T-cell (primary cell): ENCODE measurements at regions not wholly inside any gene's neighbourhood (a gene's known extent, or its start where the extent isn't known, plus 50 kb on each side); places are given as distances from the start of the nearest gene placed in this dataset.

Experiments used
- ATAC-seq, 4 experiments: fragments of 200-7000 bp in 3 of 4; fragments of 150-1000 bp in 1 of 4; cut with Tn5 transposase; replicated peaks in 1 of 4; 1 replicate in 3 of 4; 2 replicates in 1 of 4; pipeline ENCODE4 v1.10.0; 2021; ENCODE audit warnings: moderate library complexity in 3 of 4, mild to moderate bottlenecking in 2 of 4, moderate number of reproducible peaks in 1 of 4
- CTCF ChIA-PET, 2 donors: fragments of 300-600 bp; sonication (Branson Sonifier 250); formaldehyde crosslinking; loops; one replicate each; lab custom pipeline; 2022; ENCODE audit warnings: antibody characterized with exemption in 2 of 2; lab: Charles Lee
- POLR2A ChIA-PET, 2 donors: fragments of 300-600 bp; sonication (Branson Sonifier 250); formaldehyde crosslinking; loops; one replicate each; lab custom pipeline; 2022; ENCODE audit warnings: antibody characterized with exemption in 2 of 2; lab: Charles Lee
- DNase-seq, 35 experiments: peaks; one replicate each; pipeline versions ENCODE4 v3.0.0 to v3.0.0-alpha.2; 2013 to 2023
- H3K27ac ChIP-seq: one replicate; pipeline ENCODE4 v1.5.1; 2013; ENCODE audit warnings: low read length
- H3K27me3 ChIP-seq, 2 experiments: replicated peaks in 1 of 2; 1 replicate in 1 of 2; 2 replicates in 1 of 2; pipeline versions ENCODE4 v1.6.1 to v1.7.0; 2013; ENCODE audit warnings: low read length in 1 of 2, mixed read lengths in 1 of 2; ENCODE audit not compliant: control insufficient read depth in 2 of 2, insufficient read depth in 2 of 2; ENCODE audit errors: extremely low read depth in 1 of 2
- H3K36me3 ChIP-seq, 2 donors: 1 replicate in 1 of 2; 2 replicates in 1 of 2; pipeline versions ENCODE4 v1.6.1 to v1.7.0; 2013; ENCODE audit warnings: low read length in 1 of 2; ENCODE audit not compliant: control insufficient read depth in 2 of 2, insufficient read depth in 1 of 2; ENCODE audit errors: extremely low read depth in 1 of 2
- H3K4me1 ChIP-seq, 2 experiments: 1 replicate in 1 of 2; 2 replicates in 1 of 2; pipeline versions ENCODE4 v1.6.1 to v1.7.0; 2013; ENCODE audit warnings: low read length in 2 of 2, mixed read lengths in 1 of 2; ENCODE audit not compliant: insufficient read depth in 2 of 2, control insufficient read depth in 1 of 2; ENCODE audit errors: extremely low read depth in 1 of 2
- H3K4me3 ChIP-seq, 2 donors: 1 replicate in 1 of 2; 2 replicates in 1 of 2; pipeline versions ENCODE4 v1.5.1 to v1.7.0; 2013; ENCODE audit warnings: mild to moderate bottlenecking in 2 of 2, low read length in 1 of 2, moderate library complexity in 1 of 2; ENCODE audit not compliant: control insufficient read depth in 1 of 2; ENCODE audit errors: extremely low read depth in 1 of 2
- H3K9me3 ChIP-seq: 2 replicates; pipeline ENCODE4 v1.7.0; 2013
- H3K27ac Mint-ChIP-seq, 2 donors: one replicate each; pipeline ENCODE4 v1.8.0; 2020 to 2021; ENCODE audit warnings: mild to moderate bottlenecking in 2 of 2, mixed read lengths in 2 of 2
- H3K27me3 Mint-ChIP-seq, 2 donors: one replicate each; pipeline ENCODE4 v1.8.0; 2021 to 2022; ENCODE audit warnings: mixed read lengths in 2 of 2
- H3K36me3 Mint-ChIP-seq: one replicate; pipeline ENCODE4 v1.8.0; 2021; ENCODE audit warnings: mixed read lengths
- H3K4me1 Mint-ChIP-seq, 3 donors: one replicate each; pipeline ENCODE4 v1.8.0; 2020 to 2022; ENCODE audit warnings: mixed read lengths in 3 of 3, mild to moderate bottlenecking in 1 of 3
- H3K4me3 Mint-ChIP-seq, 3 donors: one replicate each; pipeline ENCODE4 v1.8.0; 2020 to 2022; ENCODE audit warnings: mild to moderate bottlenecking in 3 of 3, mixed read lengths in 3 of 3, moderate library complexity in 3 of 3
- H3K9me3 Mint-ChIP-seq, 3 donors: one replicate each; pipeline ENCODE4 v1.8.0; 2020 to 2022; ENCODE audit warnings: mixed read lengths in 3 of 3
- WGBS: methylation state at CpG from one replicate; pipeline ENCODE4 v1.1.5; 2013; ENCODE audit warnings: missing lambda C conversion rate; ENCODE audit not compliant: insufficient coverage; 5-methylcytosine and 5-hydroxymethylcytosine counted together

- H3K4me3 Mint-ChIP-seq: no peak overlapping the region
- ChIA-PET CTCF (no interaction called here), POLR2A (no interaction called here)
- ATAC-seq (no peak), DNase-seq (no peak)
- peaks cover 3 to 12% (median 4%) of the 10 kb centered on the region in 3 donors for H3K9me3 Mint-ChIP-seq
- no peaks in the 10 kb centered on the region for H3K36me3 Mint-ChIP-seq
- H3K27ac Mint-ChIP-seq: no peak overlapping the region
- Histone ChIP-seq H3K27ac (no peak overlapping the region), H3K27me3 (no peaks in the 10 kb centered on the region), H3K4me3 (no peak overlapping the region), H3K4me1 (no peaks in the 10 kb centered on the region), H3K9me3 (no peaks in the 10 kb centered on the region), H3K36me3 (no peaks in the 10 kb centered on the region)
- no peaks in the 10 kb centered on the region for H3K4me1 Mint-ChIP-seq
- no CpG with 5 or more reads among the region's 3 CpGs for WGBS
- H3K27me3 Mint-ChIP-seq: no peaks in the 10 kb centered on the region
Measured at GRCh38 chr3:146881966-146882760, 277.0 kb upstream of the PLSCR5 start.

DNA sequence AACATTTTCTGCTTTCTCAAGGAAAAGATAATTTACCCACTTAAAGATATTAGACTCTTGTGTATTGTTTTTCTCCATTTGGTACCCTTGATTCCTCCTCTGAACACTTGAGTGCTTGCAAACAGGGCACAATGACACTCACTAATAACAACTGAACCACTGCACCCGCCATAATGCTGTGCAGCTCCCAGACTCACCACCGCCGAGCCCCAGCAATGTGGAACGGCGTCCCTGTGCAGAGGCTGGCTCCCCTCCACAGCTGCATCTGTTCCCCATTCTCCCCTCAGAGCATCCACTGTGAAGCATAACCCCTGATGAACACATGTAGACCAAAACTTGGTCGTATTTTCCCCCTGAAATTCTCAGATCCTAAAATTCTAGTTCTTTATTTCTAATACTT is 276.2 kb upstream of the PLSCR5 start:
- no peak overlapping the region for H3K4me3 ChIP-seq
- no peaks in the 10 kb centered on the region for H3K27me3 ChIP-seq
- no peak overlapping the region for H3K27ac ChIP-seq
- H3K4me1 ChIP-seq: no peaks in the 10 kb centered on the region
- Mint-ChIP-seq H3K27me3 (no peaks in the 10 kb centered on the region), H3K9me3 (peaks cover 2 to 12% (median 3%) of the 10 kb centered on the region in 3 donors), H3K36me3 (no peaks in the 10 kb centered on the region), H3K4me1 (no peaks in the 10 kb centered on the region), H3K27ac (no peak overlapping the region), H3K4me3 (no peak overlapping the region)
- CTCF ChIA-PET: no interaction called here
- POLR2A ChIA-PET: no interaction called here
- no peaks in the 10 kb centered on the region for H3K9me3 ChIP-seq
- no peaks in the 10 kb centered on the region for H3K36me3 ChIP-seq
- WGBS: 78% methylated on average over 6 of the region's 6 CpGs
- no peak for DNase-seq
- no peak for ATAC-seq

GRCh38 chr3:146873748-146874147 is 268.6 kb upstream of the PLSCR5 start:
- Mint-ChIP-seq H3K36me3 (no peaks in the 10 kb centered on the region), H3K27me3 (no peaks in the 10 kb centered on the region), H3K9me3 (peaks cover 18 to 36% (median 35%) of the 10 kb centered on the region in 3 donors), H3K4me1 (no peaks in the 10 kb centered on the region), H3K27ac (no peak overlapping the region), H3K4me3 (no peak overlapping the region)
- Histone ChIP-seq H3K4me3 (no peak overlapping the region), H3K27ac (no peak overlapping the region), H3K4me1 (no peaks in the 10 kb centered on the region), H3K36me3 (no peaks in the 10 kb centered on the region), H3K9me3 (peaks cover 2% of the 10 kb centered on the region), H3K27me3 (no peaks in the 10 kb centered on the region)
- POLR2A ChIA-PET: no interaction called here
- CTCF ChIA-PET: no interaction called here
- DNase-seq: no peak
- no peak for ATAC-seq

- Mint-ChIP-seq H3K27ac (no peak overlapping the region), H3K4me3 (no peak overlapping the region), H3K4me1 (no peaks in the 10 kb centered on the region), H3K36me3 (no peaks in the 10 kb centered on the region), H3K27me3 (no peaks in the 10 kb centered on the region), H3K9me3 (peaks cover 0 to 11% (median 8%) of the 10 kb centered on the region in 3 donors)
- Histone ChIP-seq H3K27me3 (no peaks in the 10 kb centered on the region), H3K36me3 (no peaks in the 10 kb centered on the region), H3K27ac (no peak overlapping the region), H3K4me3 (no peak overlapping the region), H3K9me3 (peaks cover 2% of the 10 kb centered on the region), H3K4me1 (no peaks in the 10 kb centered on the region)
- ATAC-seq: no peak
- DNase-seq: no peak
- 76% methylated on average over 3 of the region's 7 CpGs for WGBS
- CTCF ChIA-PET: no interaction called here
- POLR2A ChIA-PET: interaction anchor here in 1 of 2 donors (0.7 kb wide), 1 partner anchor 257 kb away, joined by 3 read pairs; no protein-coding TSS in a partner anchor
Measured at GRCh38 chr3:146865175-146865755, 260.1 kb upstream of the PLSCR5 start.

DNA sequence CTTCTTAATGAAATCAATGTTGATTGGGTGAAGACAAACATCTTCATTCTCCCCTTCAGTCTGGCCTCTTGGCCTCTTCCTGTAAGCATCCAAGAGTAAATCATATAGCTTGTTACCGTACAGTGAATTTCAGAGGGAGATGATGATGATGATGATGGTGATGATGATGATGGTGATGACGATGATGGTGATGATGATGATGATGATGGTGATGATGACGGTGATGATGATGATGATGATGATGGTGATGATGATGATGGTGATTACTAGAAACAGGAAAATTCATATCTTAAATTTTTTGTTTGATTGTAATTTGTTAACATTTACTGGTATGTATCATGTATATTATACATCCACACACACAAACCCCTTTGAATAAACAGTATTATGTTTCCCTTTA is 256.1 kb upstream of the PLSCR5 start:
- Mint-ChIP-seq H3K27ac (no peak overlapping the region), H3K4me1 (no peaks in the 10 kb centered on the region), H3K4me3 (no peak overlapping the region), H3K27me3 (no peaks in the 10 kb centered on the region), H3K36me3 (no peaks in the 10 kb centered on the region), H3K9me3 (peaks cover 5 to 9% (median 7%) of the 10 kb centered on the region in 3 donors)
- Histone ChIP-seq H3K9me3 (no peaks in the 10 kb centered on the region), H3K4me3 (no peak overlapping the region), H3K4me1 (no peaks in the 10 kb centered on the region), H3K27me3 (no peaks in the 10 kb centered on the region), H3K27ac (no peak overlapping the region), H3K36me3 (no peaks in the 10 kb centered on the region)
- DNase-seq (no peak), ATAC-seq (no peak)
- CTCF ChIA-PET: no interaction called here
- POLR2A ChIA-PET: no interaction called here
- 100% methylated on average over 2 of the region's 3 CpGs for WGBS

DNA sequence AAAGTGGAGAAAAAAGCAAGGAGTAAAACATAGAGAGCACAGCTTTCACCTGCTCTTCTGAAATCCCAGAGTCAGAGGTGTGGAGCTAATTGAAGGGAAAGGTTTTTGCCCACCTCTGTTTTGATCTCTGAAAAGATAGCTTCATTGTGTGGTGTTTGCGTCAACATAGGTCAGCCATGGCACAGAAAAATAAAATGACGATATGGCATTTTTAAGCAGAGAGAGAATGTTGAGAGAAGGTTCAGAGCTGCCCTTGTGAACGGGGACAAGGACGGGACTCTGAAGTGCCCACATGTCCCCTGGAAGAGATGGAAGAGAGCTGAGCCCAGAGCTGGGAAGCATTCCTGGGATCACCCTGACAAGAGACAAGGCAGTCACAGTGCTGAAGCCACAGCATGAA is 249.4 kb upstream of the PLSCR5 start:
- H3K27ac Mint-ChIP-seq: no peak overlapping the region
- ChIA-PET POLR2A (no interaction called here), CTCF (interaction anchor here in 1 of 2 donors (0.5 kb wide), 1 partner anchor 10 kb away, joined by 3 read pairs; no protein-coding TSS in a partner anchor)
- Histone ChIP-seq H3K27ac (no peak overlapping the region), H3K4me3 (no peak overlapping the region), H3K4me1 (no peaks in the 10 kb centered on the region), H3K27me3 (no peaks in the 10 kb centered on the region), H3K9me3 (no peaks in the 10 kb centered on the region), H3K36me3 (no peaks in the 10 kb centered on the region)
- 93% methylated on average over 4 of the region's 4 CpGs for WGBS
- no peak for DNase-seq
- H3K36me3 Mint-ChIP-seq: no peaks in the 10 kb centered on the region
- H3K4me3 Mint-ChIP-seq: no peak overlapping the region
- no peaks in the 10 kb centered on the region for H3K4me1 Mint-ChIP-seq
- H3K27me3 Mint-ChIP-seq: no peaks in the 10 kb centered on the region
- H3K9me3 Mint-ChIP-seq: peaks cover 5 to 16% (median 8%) of the 10 kb centered on the region in 3 donors
- ATAC-seq: no peak
